NCI-H187 (cell line): ENCODE measurements at regions not wholly inside any gene's neighbourhood (a gene's known extent, or its start where the extent isn't known, plus 50 kb on each side); places are given as distances from the start of the nearest gene placed in this dataset.

Source experiments
- DNase-seq, 2 experiments: peaks; one replicate each; lab custom pipeline; 2025; lab: John Stamatoyannopoulos, UW

DNA sequence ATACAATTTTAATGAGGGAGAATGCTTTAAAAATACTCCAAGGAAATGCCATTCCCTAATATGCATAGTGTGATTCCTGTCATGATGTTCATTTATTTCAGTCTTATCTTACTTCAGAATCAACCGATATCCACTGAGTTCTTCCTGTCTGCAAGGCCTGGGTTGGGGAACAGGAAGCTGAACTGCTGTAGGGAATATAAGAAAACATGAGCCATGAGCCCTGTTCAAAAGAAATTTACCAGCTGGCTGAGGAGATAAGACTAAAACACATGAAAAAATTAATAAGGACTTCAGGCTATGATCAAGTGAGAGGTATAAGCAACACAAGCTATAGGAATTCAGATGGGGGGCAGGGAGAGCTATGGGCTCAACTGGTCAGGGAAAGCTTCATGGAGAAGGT, 184.7 kb downstream of the PLPP4 start:
- DNase-seq: no peak

DNA sequence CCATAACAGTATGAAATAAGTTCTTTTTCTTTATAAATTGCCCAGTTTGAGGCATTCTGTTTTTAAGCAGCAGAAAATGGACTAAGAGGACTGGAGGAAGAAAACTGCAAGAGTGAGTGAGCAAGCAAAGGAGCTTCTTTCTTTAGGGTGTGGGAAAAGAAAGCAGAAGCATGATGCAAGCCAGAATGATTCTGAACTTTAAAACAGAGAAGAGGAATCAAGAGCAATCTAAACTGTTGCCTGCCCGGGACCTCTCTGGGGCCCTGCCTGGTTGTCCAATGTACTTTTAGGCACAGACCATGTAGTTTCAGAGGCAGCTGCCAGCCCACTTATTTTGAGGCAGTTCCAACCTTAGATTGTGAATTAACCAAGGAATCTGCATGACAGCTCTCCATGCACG, 186.3 kb downstream of the PLPP4 start:
- no peak for DNase-seq

DNA sequence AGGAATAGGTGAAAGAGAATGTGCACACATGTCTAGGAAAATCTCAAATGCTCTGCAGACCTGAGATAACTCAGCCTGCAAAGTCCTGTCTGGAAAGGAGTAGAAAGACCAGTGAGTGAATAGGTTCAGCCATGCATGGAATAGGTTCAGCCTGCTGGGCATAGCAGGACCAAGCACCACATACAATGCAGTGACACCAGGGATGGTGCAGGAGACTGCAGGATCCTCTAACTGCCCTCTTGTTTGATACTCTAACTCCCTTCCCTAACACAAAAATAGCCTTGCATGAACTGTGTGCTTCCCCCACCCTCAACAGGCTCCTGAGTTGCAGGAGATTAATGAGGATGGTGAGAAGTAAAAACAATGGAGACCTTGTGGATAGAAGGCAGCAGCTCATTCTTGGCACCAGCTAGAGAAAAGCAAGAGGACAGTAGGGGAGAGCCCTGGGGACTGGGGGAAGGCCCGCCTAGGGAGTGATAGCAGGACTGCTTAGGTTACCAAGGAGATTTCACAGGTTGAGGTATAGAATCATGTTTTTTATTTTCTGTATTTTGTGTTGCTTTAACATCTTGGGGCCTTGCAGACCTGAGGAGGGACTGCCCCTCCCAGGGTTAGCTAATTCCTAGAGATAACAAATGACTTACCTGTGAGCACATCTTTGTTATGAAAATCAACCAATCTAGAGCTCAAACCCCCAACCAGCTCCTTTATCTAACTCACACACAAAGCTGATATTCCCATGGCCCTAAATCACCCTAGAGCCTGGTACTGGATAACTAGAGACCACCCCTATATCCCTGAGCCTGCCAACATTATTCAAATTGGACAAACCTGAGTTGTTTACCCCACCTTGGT, 187.8 kb downstream of the PLPP4 start:
- DNase-seq: no peak

DNA sequence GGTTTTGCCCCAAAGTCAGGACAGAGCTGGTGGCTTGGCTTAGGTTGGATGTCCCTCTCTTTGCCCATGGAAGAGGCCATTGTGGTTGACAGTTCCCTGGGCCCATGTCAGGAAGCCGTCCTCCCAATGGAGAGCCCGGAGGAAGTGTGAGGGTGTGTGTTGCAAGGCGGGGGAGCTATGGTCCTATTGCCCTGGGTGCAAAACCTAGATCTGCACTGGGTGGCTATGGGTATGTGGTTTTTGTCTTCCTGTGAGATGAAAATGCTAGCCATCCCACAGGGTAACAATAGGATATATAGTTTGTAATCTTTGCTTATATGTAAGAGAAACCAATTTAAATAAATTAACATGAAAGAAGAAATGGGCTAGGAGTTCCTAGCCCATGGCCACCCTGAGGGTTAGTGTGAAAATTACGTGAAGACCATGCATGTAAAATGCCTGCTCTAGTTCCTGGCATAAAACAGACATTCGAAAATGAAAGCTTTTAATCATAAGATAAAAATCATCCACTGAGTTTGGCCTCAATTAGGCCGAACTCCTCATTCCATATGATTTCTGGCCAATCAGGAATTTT, 189.2 kb downstream of the PLPP4 start:
- DNase-seq: no peak

DNA sequence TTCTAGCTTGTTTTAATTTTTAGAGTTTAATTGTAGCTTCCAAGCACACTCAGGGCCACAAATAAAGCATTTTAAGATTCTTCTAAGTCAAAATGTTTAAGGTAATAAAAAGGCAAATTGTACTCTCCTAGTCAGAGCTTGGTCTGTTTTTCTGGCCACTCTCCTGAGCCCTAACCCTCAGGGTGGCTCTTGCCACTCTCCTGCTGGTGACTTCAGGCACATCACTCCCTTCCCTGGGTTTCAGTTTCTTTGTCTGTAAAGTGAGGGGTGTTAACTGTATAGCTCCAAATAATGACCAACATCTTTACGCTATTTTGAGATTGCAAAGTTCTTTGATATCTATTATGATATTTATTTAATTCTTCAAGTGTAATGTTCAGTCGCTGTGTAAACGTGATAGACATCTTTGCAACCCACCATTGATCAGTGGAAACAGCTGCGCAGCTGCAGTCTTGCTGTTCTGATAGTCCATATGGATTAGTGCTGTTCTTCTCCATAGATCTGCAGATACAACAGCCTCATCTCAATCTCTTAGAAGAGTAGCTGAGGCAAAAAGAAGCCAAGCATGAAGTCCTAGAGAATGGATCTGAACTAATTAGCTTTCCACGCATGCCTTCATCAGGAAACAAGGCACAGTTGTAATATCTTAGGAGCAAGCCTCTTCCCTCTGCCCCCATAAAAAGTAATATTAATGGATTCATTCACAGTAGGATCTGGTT, 189.9 kb downstream of the PLPP4 start:
- DNase-seq: no peak

DNA sequence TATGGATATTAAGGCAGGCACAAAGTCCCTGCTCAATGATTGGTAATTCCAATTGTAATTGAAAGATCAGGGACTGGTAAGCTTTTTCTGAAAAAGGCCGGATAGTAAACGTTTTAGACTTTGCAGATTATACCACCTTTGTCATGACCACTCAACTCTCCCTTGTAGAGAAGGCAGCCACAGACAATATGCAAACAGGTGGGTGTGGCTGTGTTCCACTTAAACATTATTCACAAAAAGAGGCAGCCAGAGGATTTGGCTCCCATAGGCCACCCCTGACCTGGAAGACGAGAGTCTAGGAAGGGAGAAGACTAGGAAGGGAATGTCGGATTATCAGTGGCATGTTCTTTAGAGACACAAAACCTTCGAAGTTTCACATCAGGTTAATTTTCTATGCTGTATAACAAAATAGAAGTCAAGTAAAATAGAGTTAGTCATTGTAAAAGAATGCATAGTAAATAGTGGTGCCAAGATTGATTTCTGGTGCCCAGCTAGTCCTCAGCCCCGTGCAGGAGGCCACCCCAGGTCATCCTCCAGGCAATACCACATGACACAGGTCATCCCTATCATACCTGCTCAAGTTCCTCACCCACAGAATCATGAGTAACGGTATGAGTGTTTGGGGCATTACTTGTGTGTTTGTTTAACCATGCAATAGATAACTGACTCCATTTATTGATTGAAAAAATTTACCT, 193.8 kb downstream of the PLPP4 start:
- no peak for DNase-seq

DNA sequence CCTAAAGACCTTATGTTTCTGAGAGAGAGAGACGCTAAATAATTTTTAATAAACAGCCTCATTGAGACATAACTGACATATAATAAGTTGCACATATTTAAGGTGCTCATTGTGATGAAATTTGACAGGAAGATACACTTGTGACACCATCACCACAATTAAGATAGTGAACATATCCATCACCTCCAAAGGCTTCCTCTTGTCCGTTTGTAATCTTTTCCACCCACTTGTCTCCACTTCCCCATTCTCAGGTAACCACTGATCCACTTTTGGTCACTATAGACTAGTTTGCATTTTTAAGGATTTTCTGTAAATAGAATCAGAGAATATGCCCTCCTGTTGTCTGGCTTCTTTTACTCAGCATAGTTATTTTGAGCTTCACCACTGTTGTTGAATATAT, 195.1 kb upstream of the WDR11 start:
- no peak for DNase-seq

DNA sequence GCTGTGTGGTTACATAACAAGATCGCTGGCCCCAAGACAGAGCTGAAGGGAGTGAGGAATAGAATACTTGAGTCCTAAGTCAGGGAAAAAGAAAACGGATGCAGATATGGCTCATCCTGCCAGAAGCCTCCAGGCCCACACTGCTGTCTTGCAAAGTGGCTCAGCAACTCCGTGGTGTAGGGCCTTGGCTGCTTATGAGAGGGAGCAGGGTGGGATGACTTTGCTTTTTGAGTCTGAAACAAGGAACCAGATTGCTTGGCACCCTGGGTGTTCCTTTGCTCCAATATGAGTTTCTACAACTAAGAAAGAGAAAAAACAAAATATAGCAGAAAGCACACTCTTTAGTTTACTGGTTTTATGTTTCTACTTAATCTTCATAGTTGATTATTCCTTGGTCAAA, 193.8 kb upstream of the WDR11 start:
- no peak for DNase-seq

DNA sequence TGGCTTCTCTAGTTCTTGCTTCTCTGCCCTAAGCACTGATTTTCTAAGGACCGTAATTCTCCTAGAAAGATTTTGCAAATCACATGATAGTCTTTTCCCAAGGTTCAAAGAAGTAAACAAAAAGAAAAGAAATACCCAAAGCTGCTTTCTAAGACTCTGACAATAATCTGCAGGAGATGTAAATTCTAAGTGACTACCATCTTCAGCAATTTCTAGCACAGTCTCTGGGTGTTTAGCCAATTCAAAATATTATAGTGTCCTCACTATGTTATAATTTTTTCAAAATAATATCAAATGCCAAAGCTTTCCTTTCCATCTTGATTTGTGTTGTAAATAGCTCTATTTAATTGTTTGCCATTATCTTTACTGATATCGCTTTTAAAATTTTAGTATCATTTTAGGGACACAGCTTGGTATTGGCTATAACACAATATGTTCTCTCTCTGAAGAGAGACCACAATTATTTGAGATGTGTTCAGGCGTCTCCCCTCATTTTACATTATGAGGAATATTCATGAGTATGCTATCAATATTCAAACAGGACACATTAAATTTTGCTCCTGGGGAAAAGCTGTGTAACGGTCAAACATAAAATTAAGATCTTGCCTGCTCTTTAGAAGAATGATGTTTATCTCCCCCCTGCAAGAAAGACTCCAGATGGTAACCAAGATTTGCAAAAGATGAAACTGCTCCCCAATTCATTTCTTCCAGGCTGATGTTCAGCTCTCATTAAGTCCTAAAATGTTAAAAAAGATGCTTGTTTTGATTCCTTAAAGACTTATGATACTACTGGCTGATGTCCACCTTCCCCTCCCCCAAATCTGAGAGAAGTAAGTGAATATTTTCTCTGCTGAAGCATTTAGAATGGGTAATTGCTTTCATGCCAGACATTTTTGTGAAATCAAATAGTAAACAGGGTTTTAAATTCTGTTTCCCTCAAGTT, 191.9 kb upstream of the WDR11 start:
- no peak for DNase-seq

DNA sequence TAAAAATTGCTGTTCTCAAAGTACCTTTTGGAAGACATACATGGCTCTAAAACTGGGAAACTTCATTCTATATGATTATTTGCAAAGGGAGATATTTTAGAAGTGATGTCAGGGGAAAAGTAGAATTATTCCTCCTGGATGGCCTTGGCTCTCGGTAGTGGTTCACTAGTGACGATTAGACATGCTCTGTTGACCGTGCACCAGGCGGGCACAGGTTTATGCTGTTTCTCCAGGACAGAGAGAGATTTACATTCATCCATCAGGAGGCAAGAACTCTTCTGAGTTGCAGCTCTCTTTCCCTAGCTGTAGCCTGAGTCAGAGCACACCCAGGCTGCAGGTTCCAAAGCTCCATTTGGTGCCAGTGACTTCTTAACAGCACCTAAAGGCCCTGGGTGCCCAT, 184.9 kb upstream of the WDR11 start:
- DNase-seq: no peak

DNA sequence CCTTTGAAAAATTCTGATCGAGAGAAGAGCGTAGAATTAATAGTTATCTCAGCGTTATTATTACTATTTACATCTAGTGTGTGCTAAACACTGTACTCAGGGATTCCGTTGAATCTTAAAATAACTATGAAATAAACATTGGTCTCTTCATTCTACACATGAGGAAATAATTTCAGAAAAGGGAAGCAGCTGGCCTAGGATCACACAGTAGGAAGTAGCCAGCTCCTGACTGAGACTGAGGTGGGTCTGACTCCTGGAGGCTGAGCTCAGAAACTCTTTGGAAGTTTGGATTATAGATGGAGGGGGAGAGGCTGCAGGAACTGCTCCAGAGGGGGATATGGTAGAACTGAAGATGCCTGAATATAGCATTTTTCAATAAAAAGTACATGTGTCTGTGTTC, 183.9 kb upstream of the WDR11 start:
- DNase-seq: no peak

DNA sequence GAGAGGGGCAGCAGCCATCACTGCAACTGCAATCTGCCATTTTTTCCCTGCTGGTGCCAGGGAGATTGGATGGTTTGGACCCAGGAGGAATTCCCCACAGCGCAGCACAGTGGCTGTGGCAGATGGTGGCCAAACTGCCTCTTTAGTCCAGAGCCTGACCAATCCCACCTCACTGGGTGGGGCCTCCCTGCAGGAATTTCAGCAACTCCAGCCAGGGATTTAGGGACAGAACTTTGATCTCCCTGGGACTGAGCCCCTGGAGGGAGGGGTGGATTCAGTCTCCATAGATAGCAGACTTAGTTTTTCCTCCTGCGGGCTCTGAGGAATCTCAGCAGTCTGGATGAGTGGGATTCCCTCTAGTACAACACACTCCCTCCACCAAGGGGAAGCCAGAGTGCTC, 179.7 kb upstream of the WDR11 start:
- no peak for DNase-seq

DNA sequence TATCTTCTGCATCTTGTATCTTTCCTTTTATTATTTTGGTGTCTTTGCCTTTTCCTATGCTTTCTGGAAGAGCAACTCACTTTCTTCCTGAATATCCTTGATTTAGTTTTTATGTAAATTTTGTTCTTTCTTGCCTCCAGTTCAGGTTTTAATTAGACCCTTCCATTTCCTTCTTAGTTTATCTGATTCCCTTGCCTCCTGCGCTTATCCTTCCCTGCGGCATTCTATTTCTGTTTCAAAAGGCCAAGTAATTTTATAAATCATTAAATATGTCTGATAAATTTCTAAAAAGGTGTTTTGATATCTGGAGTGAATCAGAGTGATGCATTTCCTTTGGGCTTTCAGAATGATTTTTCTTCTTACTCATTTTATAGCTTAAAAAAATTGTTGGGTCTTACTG, 167.7 kb upstream of the WDR11 start:
- DNase-seq: no peak

DNA sequence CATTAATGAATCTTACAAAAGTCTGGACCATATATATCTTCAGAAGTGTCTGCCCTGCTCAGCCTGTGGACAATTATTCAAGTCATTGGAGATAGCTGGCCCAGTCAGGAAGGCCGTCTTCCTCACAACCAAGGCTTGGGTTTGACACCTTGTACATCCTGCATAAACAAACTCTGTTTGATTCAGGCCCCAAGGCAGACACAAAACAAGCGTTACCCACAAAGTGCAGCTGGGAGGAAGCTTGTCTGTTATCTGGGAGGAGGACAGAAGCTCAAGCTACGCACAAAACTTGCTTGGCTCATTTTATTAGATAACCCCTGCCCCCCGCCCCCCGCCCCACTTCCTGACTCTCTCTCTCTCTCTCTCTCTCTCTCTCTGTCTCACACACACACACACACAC, 166.9 kb upstream of the WDR11 start:
- DNase-seq: no peak

DNA sequence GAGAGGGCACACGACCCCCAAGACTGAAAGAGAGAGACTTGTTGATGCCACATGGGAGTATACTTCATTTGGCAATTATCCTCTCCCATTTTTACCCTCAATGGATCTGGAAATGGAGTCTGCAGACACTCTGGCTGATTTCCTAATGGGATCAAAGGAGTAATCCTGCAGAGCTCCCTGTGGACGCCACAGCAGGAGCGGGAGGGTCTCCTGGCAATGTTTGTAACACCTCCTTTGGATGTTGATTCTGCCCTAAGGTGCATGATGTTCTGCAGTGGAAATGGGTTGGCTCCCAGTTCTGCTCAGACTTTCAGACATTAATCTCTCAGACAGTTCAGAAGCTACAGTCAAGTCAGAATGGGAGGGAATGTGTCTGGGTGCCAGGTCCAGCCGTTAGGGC, 166.0 kb upstream of the WDR11 start:
- no peak for DNase-seq

DNA sequence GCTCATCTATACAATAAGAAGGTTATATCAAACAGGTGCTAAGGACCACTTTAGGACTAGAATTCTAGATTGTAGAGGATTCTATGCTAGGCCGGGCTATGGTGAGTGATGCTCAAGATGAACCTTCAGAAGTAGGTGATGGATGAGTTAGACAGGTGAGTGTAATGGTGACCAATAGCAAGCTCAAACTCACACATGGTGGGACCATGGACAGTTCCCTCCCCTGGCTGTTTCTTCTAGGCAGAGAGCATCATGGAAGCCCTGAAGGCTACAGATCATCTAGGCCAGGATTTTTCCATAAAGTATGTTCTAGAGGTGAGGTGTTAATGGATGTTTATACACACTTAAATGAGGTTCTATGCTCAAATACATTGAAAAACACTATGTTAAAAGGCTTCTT, 162.2 kb upstream of the WDR11 start:
- DNase-seq: no peak

DNA sequence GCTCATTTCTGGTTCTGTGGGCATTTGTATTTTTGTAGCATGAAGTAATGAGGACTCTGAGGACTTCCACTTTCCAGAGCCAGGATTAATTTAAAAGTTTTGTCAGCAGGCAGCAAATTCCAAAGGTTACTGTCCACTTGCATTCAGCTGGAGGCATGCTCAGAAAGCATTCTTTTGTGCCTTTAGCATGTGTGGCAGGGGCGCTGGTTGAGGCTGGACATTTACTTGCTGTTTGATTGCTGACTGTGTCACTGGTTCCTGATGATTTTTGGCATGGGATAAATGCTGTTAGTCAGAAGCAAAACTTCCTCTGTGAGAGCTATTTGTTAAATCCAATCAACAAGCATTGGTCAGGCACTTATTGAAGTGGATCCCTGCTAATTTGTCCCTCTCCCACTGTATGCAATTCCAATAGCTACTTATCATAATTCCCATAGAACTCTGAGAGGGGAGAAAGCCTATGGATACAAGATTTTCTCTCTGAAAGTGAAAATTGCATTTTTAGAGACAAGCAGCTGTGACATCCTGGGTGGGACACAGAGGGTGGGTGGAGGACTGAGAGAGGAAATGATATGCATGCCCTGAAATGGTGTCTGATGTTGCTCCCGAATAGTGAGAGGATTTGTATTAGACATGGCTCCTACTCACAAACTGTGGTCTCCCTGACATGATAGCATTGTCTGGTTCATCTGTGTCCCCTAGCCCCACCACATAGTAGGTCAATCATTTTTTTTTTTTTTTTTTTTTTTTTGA, 161.2 kb upstream of the WDR11 start:
- no peak for DNase-seq

DNA sequence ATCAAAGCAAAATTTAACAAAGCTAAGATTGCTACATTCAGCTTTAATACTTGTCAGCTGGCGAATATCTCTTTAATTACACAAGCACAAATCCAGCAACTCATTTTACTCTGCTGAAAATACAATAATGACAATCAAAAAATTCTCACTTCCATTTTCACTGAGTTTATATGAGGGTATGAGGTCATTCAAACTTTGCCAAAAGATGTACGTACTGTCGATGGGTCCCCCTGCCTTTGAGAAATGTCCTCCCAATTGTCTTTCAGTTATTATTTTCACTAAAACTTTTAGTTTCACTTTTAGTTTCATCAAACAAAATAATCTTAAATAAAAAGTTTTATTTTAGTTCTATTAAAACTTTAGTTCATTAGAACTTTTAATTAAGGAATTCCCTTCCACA, 159.5 kb upstream of the WDR11 start:
- no peak for DNase-seq

DNA sequence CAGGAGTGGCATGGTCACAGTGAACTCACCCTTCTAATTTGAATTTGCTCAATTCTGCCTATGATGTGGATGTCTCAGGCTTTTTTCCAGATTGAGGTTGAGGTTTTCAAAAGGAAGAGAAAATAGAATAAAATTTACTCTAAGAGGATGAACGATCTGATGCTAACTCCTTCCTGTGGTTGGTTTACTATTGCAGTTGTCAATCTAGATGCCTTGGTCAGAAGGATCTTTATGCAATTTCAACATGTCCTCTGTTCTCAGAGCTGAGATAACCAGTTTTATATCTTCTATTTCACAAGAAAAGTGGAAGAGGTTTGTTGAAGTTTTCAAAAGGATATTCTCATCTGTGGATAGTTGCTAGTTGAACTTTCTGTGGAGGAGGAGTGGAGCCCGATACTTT, 150.7 kb upstream of the WDR11 start:
- DNase-seq: no peak

DNA sequence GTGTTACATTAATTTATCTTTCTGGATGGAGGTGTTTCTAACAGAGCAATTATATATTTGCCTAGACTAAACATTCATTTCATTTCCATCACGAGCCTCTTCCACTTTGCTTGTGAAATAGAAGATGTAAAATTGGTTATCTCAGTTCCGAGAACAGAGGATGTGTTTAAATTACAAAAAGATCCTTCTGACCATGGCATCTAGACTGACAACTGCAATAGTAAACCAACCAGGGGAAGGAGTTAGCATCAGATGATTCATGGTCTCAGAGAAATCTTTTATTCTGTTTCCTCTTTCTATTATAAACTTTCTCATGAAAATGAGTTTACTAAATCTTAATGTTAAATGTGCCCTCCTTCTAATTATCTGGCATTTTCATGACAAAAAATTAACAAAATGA, 149.8 kb upstream of the WDR11 start:
- no peak for DNase-seq

DNA sequence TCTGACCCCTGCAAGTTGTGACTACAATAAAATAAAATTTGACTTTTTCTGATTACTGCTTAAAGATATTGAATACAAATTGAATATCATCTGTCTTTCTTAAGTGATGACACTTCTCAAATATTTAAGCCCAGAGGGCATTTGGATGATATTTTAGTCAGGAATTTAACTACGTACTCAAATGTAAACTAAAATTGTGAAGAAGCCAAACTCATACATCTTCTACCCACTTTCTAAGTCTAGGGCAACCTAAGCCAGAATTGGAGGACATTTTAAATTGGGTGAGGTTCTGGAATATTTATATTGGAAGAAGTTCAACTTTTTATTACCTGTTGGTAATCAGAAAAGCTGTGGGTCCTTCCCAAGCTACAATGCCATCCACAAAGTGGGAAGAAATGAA, 149.1 kb upstream of the WDR11 start:
- no peak for DNase-seq
